ENCODE measurements at regions not wholly inside any gene's neighbourhood (a gene's known extent, or its start where the extent isn't known, plus 50 kb on each side); places are given as distances from the start of the nearest gene placed in this dataset.

- H4K20me1 ChIP-seq (replicated peaks in 1 of 2; ENCODE audit: control insufficient read depth in 1 of 2, insufficient read depth in 2 of 2, low read length in 2 of 2): no peaks in the 10 kb centered on the region
- H2AK5ac ChIP-seq (ENCODE audit: low read depth, low read length): no peak overlapping the region
- H3K18ac ChIP-seq (ENCODE audit: extremely low read depth, low read length): no peak overlapping the region
- no peak overlapping the region for H4K91ac ChIP-seq (replicated peaks; ENCODE audit: insufficient read length, low read length)
- no peak overlapping the region for H3K4ac ChIP-seq (replicated peaks; ENCODE audit: insufficient read length, low read depth, low read length)
- H3K79me2 ChIP-seq (ENCODE audit: control insufficient read depth in 1 of 2, insufficient read depth in 2 of 2, low read length in 2 of 2): no peaks in the 10 kb centered on the region
- H3K4me1 ChIP-seq (replicated peaks in 1 of 4; ENCODE audit: control insufficient read depth in 3 of 4, insufficient read depth in 4 of 4, low read length in 3 of 4): no peaks in the 10 kb centered on the region
- no peak overlapping the region for H2BK120ac ChIP-seq (replicated peaks; ENCODE audit: low read depth, low read length)
- no peak overlapping the region for H2AFZ ChIP-seq (ENCODE audit: low read length)
- ChIA-PET POLR2A (ENCODE audit: partially characterized antibody) (no interaction called here), CTCF (ENCODE audit: partially characterized antibody) (no interaction called here)
- no peak overlapping the region for H3K4me3 ChIP-seq (ENCODE audit: extremely low read depth in 1 of 4, insufficient read depth in 2 of 4, low read depth in 3 of 4, low read length in 4 of 4)
- H2BK15ac ChIP-seq (ENCODE audit: low read length): no peak overlapping the region
- H4K5ac ChIP-seq (ENCODE audit: insufficient read length, low read depth, low read length): no peak overlapping the region
- no peak overlapping the region for H3K56ac ChIP-seq (replicated peaks; ENCODE audit: insufficient read length, low read depth, low read length)
- no peaks in the 10 kb centered on the region for H3K79me1 ChIP-seq (ENCODE audit: low read depth, low read length)
- no peak overlapping the region for H2BK20ac ChIP-seq (ENCODE audit: low read length)
- no peak overlapping the region for H3K4me2 ChIP-seq (ENCODE audit: insufficient read depth in 1 of 2, low read depth in 2 of 2, low read length in 2 of 2)
- H3K27me3 ChIP-seq (replicated peaks in 1 of 4; ENCODE audit: control insufficient read depth in 3 of 4, extremely low read depth in 1 of 4, insufficient read depth in 3 of 4, low read length in 3 of 4): no peaks in the 10 kb centered on the region
- no peaks in the 10 kb centered on the region for H3K23me2 ChIP-seq (ENCODE audit: low read depth, low read length)
- no peak overlapping the region for H2BK12ac ChIP-seq (ENCODE audit: low read depth, low read length)
- peaks cover 0 to 3% of the 10 kb centered on the region in 2 experiments; a peak in 1 of 4 replicates for H3K9me3 ChIP-seq (ENCODE audit: insufficient read depth in 2 of 2, low read depth in 1 of 2, low read length in 1 of 2)
- no peak overlapping the region for H3K27ac ChIP-seq (ENCODE audit: low read depth, low read length)
- FAIRE-seq (no peak), DNase-seq (ENCODE audit: low read depth in 1 of 2, low spot score in 2 of 2) (no peak)
- H3K9ac ChIP-seq (replicated peaks in 1 of 4; ENCODE audit: extremely low read depth in 1 of 4, low read depth in 3 of 4, low read length in 3 of 4): no peak overlapping the region
- no peak overlapping the region for H3K23ac ChIP-seq (ENCODE audit: insufficient read length)
- no peak for TF ChIP-seq POLR2A (IDR thresholded peaks at IDR 0.05; ENCODE audit: control extremely low read depth in 1 of 2, low read depth in 2 of 2, low read length in 2 of 2)
- TF ChIP-seq RBBP5 (IDR thresholded peaks at IDR 0.05; ENCODE audit: borderline replicate concordance, low read depth, low read length): no peak
- TF ChIP-seq TEAD4 (IDR thresholded peaks at IDR 0.05; ENCODE audit: low read depth, low read length): no peak
- no peak for TF ChIP-seq EP300 (IDR thresholded peaks at IDR 0.05; ENCODE audit: borderline replicate concordance in 1 of 2, low read depth in 2 of 2, low read length in 2 of 2)
- no peak for TF ChIP-seq CTBP2 (IDR thresholded peaks at IDR 0.05; ENCODE audit: borderline replicate concordance, insufficient read depth, insufficient read length, low read length)
- no peak for TF ChIP-seq SUZ12 (IDR thresholded peaks at IDR 0.05; ENCODE audit: low read length)
- 87% methylated on average over 2 of the region's 2 CpGs; no CpG with 5 or more reads in 1 of the 2 experiments for WGBS, 2 experiments (ENCODE audit: extremely low coverage in 1 of 2, insufficient coverage in 1 of 2, insufficient read length in 1 of 2, insufficient replicate concordance in 2 of 2, low coverage in 1 of 2, low lambda C conversion rate in 2 of 2, missing lambda C conversion rate in 1 of 2)
- H3K14ac ChIP-seq (ENCODE audit: insufficient read length): no peak overlapping the region
- H3K36me3 ChIP-seq (ENCODE audit: control insufficient read depth in 2 of 4, insufficient read depth in 4 of 4, low read length in 3 of 4): no peaks in the 10 kb centered on the region
- no peak overlapping the region for H2BK5ac ChIP-seq (ENCODE audit: low read depth, low read length)
- no peak overlapping the region for H4K8ac ChIP-seq (ENCODE audit: extremely low read depth, insufficient read depth, low read length)
Measured at GRCh38 chr14:29311983-29312382, 545.4 kb downstream of the FOXG1 start.
